Spleen (tissue), 11 donors: ENCODE measurements at regions not wholly inside any gene's neighbourhood (a gene's known extent, or its start where the extent isn't known, plus 50 kb on each side); places are given as distances from the start of the nearest gene placed in this dataset.

Experiments
- DNase-seq: peaks from one replicate; pipeline ENCODE4 v3.0.0-alpha.2; 2020
- H3K27ac ChIP-seq, 8 donors: fragments of 200-600 bp; sonication (generic) in 7 of 8; 1 replicate in 4 of 8; 2 replicates in 4 of 8; pipeline versions ENCODE4 v1.5.0 to v1.8.0; 2016 to 2021; ENCODE audit warnings: inconsistent platforms in 4 of 8, mild to moderate bottlenecking in 4 of 8, moderate library complexity in 1 of 8
- H3K27me3 ChIP-seq, 7 donors: fragments of 200-600 bp; sonication (generic) in 6 of 7; replicated peaks in 1 of 7; 1 replicate in 4 of 7; 2 replicates in 3 of 7; pipeline versions ENCODE4 v1.5.0 to v1.8.0; 2016 to 2021; ENCODE audit warnings: inconsistent platforms in 3 of 7, mild to moderate bottlenecking in 1 of 7
- H3K36me3 ChIP-seq, 6 donors: fragments of 200-600 bp; sonication (generic) in 5 of 6; 1 replicate in 4 of 6; 2 replicates in 2 of 6; pipeline versions ENCODE4 v1.5.0 to v1.8.0; 2016 to 2021; ENCODE audit warnings: inconsistent platforms in 2 of 6
- H3K4me1 ChIP-seq, 6 donors: fragments of 200-600 bp; sonication (generic) in 5 of 6; 1 replicate in 3 of 6; 2 replicates in 3 of 6; pipeline versions ENCODE4 v1.5.0 to v1.8.0; 2016 to 2021; ENCODE audit warnings: inconsistent platforms in 3 of 6
- H3K4me3 ChIP-seq, 8 donors: fragments of 200-600 bp; sonication (generic) in 7 of 8; 1 replicate in 4 of 8; 2 replicates in 4 of 8; pipeline versions ENCODE4 v1.5.0 to v1.8.0; 2016 to 2021; ENCODE audit warnings: inconsistent platforms in 4 of 8, mild to moderate bottlenecking in 4 of 8, moderate library complexity in 2 of 8
- H3K9me3 ChIP-seq, 8 donors: fragments of 200-600 bp; sonication (generic) in 7 of 8; 1 replicate in 4 of 8; 2 replicates in 4 of 8; pipeline versions ENCODE4 v1.5.0 to v1.8.0; 2016 to 2021; ENCODE audit warnings: inconsistent platforms in 4 of 8
- POLR2A ChIP-seq, 3 donors: fragments of 450-650 bp; IDR thresholded peaks; one replicate each; pipeline ENCODE4 v1.5.1; 2017; ENCODE audit warnings: antibody characterized with exemption in 3 of 3, mild to moderate bottlenecking in 1 of 3
- POLR2AphosphoS5 ChIP-seq, 3 donors: sonication (generic); formaldehyde crosslinking; IDR thresholded peaks; one replicate each; pipeline ENCODE4 v1.5.1; 2017; ENCODE audit warnings: antibody characterized with exemption in 3 of 3
- WGBS, 5 donors: extraction: QIAGEN DNeasy Blood & Tissue Kit in 3 of 5; methylation state at CpG; one replicate each; pipeline versions ENCODE4 v1.1.5 to v1.1.7; 2013 to 2018; 5-methylcytosine and 5-hydroxymethylcytosine counted together
- intact Hi-C: fragments of 100-400 bp; cut with DNase I; formaldehyde crosslinking; loops from one replicate; pipeline ENCODE4 v1.15.0; 2023; ENCODE audit warnings: low total_unique reads
- TF ChIP-seq, protein P1 (sequence below), 11 experiments: fragments of 200-600 bp in 7 of 11; fragments of 450-650 bp in 4 of 11; sonication (generic) in 4 of 11; IDR thresholded peaks in 8 of 11; conservative IDR thresholded peaks in 3 of 11; 1 replicate in 7 of 11; 2 replicates in 4 of 11; pipeline versions ENCODE4 v1.4.0 to v1.8.0; 2016 to 2021; ENCODE audit warnings: antibody characterized with exemption in 11 of 11, inconsistent platforms in 4 of 11, mild to moderate bottlenecking in 1 of 11
- donor health status: healthy with polysubstance abuse.
- donor health status: DM: no; HTN: no; CAD: no; lungs with moderate emphysema.
- donor health status: DM: no; HTN: no; CAD: no.
- donor health status: Bipolar disorder and iron deficiency.
- donor health status: healthy.
- donor health status: DM: no; HTN: no; CAD: no.
- donor health status: DM: yes; HTN: yes; CAD: no.

DNA sequence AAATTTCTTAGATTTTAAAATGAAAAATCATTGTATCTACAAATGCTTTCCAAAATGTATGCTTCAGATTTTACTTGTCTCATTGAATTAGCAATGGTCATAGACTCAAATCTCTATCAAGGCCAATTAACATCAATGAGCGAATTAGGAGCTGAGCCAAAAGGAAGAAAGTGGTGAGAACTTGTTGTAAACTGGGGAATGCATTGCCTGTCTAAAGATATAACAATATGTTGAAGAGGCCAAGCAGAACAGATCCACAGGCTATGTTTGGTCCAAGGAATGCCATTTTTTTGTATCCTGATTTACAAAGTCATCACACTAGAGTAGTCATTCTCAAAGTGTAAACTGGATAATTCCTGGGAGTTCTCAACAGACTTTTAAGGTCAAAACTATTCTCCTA lies 370.7 kb downstream of the GJA1 start:
- H3K9me3 ChIP-seq: peaks cover 0 to 19% (median 14%) of the 10 kb centered on the region in 8 donors
- DNase-seq: no peak
- H3K4me1 ChIP-seq: no peaks in the 10 kb centered on the region
- no peak overlapping the region for H3K4me3 ChIP-seq
- WGBS, 5 donors: 73 to 95% (median 86%) methylated on average over 1 of the region's 1 CpG
- TF ChIP-seq POLR2A (IDR thresholded peaks at IDR 0.05) (no peak), POLR2AphosphoS5 (IDR thresholded peaks at IDR 0.05) (no peak)
- TF ChIP-seq, protein P1, sequence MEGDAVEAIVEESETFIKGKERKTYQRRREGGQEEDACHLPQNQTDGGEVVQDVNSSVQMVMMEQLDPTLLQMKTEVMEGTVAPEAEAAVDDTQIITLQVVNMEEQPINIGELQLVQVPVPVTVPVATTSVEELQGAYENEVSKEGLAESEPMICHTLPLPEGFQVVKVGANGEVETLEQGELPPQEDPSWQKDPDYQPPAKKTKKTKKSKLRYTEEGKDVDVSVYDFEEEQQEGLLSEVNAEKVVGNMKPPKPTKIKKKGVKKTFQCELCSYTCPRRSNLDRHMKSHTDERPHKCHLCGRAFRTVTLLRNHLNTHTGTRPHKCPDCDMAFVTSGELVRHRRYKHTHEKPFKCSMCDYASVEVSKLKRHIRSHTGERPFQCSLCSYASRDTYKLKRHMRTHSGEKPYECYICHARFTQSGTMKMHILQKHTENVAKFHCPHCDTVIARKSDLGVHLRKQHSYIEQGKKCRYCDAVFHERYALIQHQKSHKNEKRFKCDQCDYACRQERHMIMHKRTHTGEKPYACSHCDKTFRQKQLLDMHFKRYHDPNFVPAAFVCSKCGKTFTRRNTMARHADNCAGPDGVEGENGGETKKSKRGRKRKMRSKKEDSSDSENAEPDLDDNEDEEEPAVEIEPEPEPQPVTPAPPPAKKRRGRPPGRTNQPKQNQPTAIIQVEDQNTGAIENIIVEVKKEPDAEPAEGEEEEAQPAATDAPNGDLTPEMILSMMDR (IDR thresholded peaks at IDR 0.05 in 8 of 11, conservative IDR thresholded peaks at IDR 0.05 in 3 of 11): no peak
- H3K27me3 ChIP-seq: no peaks in the 10 kb centered on the region
- H3K36me3 ChIP-seq: no peaks in the 10 kb centered on the region
- H3K27ac ChIP-seq: no peak overlapping the region
- intact Hi-C loops: no loop called here

DNA sequence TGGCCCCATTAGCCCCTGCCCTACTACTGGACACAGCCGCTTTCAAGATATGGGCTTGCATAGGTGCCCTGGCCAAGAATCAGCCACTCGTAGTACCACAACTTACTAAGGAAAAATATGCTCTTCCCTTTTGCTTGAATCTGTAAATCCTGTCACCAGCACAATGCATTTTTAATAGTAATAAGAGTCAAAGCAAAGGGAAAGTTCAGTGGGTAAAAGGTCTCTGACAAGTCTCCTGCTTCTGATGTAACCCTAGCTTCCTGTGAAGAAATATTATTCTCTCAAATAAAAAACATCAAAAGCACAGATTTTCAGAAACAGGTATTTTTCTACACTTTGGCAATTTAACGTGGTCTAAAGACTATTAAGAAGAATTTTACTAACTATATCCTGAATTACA lies 373.8 kb downstream of the GJA1 start:
- Histone ChIP-seq H3K9me3 (no peaks in the 10 kb centered on the region), H3K4me3 (no peak overlapping the region), H3K36me3 (no peaks in the 10 kb centered on the region), H3K27me3 (no peaks in the 10 kb centered on the region), H3K27ac (no peak overlapping the region), H3K4me1 (no peaks in the 10 kb centered on the region)
- no peak for DNase-seq
- TF ChIP-seq POLR2AphosphoS5 (IDR thresholded peaks at IDR 0.05) (no peak), POLR2A (IDR thresholded peaks at IDR 0.05) (no peak)
- TF ChIP-seq, protein P1 (IDR thresholded peaks at IDR 0.05 in 8 of 11, conservative IDR thresholded peaks at IDR 0.05 in 3 of 11): no peak
- intact Hi-C loops: no loop called here
- 81 to 88% (median 83%) methylated on average over 3 of the region's 3 CpGs for WGBS, 5 donors

DNA sequence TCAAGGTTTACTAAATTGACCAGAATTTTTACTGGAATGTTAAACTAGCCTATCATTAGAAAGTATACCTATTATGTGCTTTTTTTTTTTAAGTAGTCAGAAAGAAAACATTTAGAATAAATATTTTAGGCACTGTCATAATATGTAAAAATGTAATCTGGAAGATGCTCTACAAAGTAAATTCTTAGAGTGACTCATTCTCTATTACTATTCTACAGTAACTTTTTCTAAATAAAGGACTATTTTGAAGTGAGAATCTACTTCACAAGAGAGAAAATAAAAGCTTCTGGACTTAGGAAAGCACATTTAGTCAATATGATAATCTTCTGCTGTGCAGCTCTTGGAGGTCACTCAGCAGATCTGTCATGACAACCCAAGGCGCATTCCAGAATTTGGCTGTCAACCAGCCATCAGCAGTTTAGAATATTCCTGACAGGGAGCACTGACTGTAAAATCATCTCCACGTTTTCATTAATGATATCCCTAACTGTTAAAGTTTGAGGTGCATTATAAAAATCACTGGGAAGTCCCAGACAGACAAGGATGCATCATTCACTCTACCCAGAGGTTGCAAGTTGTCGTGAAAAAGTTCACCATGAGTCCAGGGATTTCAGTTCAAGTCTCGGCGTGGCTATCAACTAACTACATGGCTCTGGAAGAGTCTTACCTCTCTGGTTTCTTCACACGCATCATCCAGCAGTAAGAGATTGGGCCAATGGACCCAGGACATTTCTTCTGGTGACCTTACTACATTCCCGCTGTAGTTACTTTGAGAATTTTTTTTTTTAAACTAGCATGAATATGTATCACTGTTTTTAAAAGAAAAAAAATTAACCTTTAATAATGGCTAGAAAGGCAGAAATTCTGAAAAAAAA lies 374.9 kb downstream of the GJA1 start:
- intact Hi-C loops: no loop called here
- no peak for DNase-seq
- Histone ChIP-seq H3K27ac (no peak overlapping the region), H3K4me3 (no peak overlapping the region), H3K36me3 (no peaks in the 10 kb centered on the region), H3K9me3 (no peaks in the 10 kb centered on the region), H3K27me3 (no peaks in the 10 kb centered on the region), H3K4me1 (no peaks in the 10 kb centered on the region)
- TF ChIP-seq, protein P1 (IDR thresholded peaks at IDR 0.05 in 8 of 11, conservative IDR thresholded peaks at IDR 0.05 in 3 of 11): no peak
- whole genome bisulfite sequencing, 5 donors: 82 to 89% (median 83%) methylated on average over 7 of the region's 7 CpGs

DNA sequence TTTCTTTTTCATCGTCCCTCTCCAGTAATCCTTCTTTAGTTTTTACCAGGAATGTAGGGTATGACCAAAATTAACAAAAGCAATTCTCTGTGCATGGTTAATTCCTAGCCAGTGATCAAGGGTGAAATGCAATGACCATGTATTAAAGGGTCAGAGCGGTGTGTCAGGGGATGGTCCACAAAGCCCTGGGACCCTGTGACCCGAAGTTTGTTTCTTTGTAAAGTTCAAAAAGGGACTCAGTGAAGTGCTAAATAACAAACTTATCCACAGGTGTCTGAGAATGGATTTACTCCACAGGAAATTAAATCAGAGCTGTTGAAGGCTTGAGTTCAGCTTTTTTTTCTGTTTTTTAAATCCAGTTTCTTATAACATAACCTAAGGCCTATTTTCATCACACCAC lies 375.7 kb downstream of the GJA1 start:
- Histone ChIP-seq H3K4me3 (no peak overlapping the region), H3K27ac (no peak overlapping the region), H3K36me3 (no peaks in the 10 kb centered on the region), H3K9me3 (no peaks in the 10 kb centered on the region), H3K27me3 (no peaks in the 10 kb centered on the region), H3K4me1 (no peaks in the 10 kb centered on the region)
- WGBS, 5 donors: 73 to 93% (median 82%) methylated on average over 3 of the region's 3 CpGs
- TF ChIP-seq POLR2AphosphoS5 (IDR thresholded peaks at IDR 0.05) (no peak), POLR2A (IDR thresholded peaks at IDR 0.05) (no peak)
- TF ChIP-seq, protein P1 (IDR thresholded peaks at IDR 0.05 in 8 of 11, conservative IDR thresholded peaks at IDR 0.05 in 3 of 11): no peak
- no peak for DNase-seq
- intact Hi-C loops: no loop called here
